ENCODE measurements at regions not wholly inside any gene's neighbourhood (a gene's known extent, or its start where the extent isn't known, plus 50 kb on each side); places are given as distances from the start of the nearest gene placed in this dataset.

DNA sequence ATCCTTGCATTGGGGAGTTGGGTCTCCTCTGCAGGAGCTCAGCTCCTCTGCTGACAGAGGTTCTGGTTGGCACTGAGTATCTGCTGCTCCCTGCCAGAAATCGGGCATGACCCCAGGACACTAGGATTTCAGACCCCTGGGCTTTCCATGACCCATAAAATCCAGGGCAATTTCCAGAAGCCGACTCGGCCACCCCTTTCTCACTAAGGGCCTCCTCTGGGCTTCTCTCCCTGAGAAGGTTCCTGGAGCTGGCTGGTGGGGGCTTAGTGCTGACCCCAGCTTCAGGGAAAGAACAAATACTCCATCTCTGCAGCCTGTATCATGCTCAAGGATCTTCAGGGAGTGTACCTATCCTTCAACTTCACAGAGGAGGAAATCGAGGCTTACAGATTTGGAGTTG lies 603.4 kb downstream of the PTPRU start:
- no peak for FAIRE-seq

DNA sequence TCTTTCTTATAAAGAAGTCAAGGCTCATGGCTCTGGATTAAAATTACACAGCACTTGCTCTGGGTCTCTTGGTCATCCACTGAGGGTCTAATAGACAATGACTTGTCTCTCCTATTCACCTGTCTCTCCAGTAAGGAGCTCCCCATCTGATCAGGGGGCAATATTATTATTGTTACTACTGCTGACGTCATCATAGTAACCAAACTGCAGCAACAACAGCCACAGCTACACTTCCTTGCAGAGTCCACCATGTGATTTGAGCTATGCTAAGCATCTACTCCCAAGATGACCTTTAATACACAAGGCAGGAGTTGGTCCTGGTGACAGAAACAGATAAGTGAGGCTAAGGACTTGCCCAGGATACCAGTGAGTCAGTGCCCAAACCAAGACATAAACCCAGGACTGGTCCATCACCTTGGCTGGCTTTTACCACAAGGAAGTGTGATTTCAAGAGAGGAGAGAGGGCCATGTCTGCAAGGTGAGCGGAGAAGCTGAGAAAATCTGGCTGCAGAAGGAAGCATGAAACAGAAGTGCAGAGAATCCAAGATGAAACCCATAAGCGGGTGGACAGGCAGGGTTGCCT lies 602.5 kb downstream of the PTPRU start:
- FAIRE-seq, result no peak

GRCh38 chr1:29836651-29837646 lies 600.6 kb downstream of the PTPRU start:
- no peak for FAIRE-seq

- FAIRE-seq, result no peak
Observed at GRCh38 chr1:29835874-29836273, 599.6 kb downstream of the PTPRU start.

DNA sequence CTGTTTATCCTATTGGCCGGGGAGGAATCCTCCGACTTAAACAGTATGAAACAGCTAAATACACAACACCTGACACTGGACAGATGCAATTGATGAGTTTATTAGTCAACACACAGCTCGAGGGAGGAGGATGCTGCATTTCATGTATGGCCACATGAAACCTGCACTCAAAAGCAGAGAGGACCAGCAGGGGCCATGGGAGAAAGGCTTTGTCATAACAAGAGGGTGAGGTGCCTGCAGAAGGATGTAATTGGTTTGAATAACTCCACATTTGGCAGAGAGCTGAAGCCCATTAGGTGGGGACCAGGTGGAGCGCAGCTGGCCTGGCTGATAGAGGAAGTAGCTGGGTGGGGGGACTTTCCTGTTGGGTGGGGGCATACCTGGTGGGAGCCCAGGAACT lies 599.1 kb downstream of the PTPRU start:
- no peak for FAIRE-seq

- FAIRE-seq, result no peak
Observed at GRCh38 chr1:29833581-29833980, 597.3 kb downstream of the PTPRU start.

DNA sequence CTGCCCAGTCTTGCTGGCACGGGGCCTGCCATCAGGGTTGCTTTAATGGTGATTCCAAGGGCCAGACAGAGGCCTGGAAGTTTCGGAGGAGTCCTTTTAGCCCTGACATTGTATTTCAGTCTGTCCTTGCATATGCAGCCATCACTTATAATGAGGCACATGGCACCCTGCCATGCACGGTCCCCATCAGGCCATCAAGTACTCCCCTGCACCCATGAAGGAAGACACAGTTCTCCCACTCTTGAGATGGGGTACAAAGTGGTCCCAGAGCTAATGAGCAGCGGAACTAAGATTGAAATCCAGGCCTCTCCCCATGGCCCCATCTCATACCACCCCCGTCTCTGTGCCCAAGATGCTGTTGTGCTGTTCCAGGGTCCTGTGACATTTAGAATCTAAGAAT lies 596.6 kb downstream of the PTPRU start:
- FAIRE-seq, result no peak

- FAIRE-seq, result no peak
Observed at GRCh38 chr1:29832471-29832870, 596.1 kb downstream of the PTPRU start.

- FAIRE-seq, result no peak
Observed at GRCh38 chr1:29831500-29832117, 595.3 kb downstream of the PTPRU start.

- no peak for FAIRE-seq
Observed at GRCh38 chr1:29830916-29831315, 594.6 kb downstream of the PTPRU start.

GRCh38 chr1:29830383-29830782 lies 594.1 kb downstream of the PTPRU start:
- FAIRE-seq, result no peak

DNA sequence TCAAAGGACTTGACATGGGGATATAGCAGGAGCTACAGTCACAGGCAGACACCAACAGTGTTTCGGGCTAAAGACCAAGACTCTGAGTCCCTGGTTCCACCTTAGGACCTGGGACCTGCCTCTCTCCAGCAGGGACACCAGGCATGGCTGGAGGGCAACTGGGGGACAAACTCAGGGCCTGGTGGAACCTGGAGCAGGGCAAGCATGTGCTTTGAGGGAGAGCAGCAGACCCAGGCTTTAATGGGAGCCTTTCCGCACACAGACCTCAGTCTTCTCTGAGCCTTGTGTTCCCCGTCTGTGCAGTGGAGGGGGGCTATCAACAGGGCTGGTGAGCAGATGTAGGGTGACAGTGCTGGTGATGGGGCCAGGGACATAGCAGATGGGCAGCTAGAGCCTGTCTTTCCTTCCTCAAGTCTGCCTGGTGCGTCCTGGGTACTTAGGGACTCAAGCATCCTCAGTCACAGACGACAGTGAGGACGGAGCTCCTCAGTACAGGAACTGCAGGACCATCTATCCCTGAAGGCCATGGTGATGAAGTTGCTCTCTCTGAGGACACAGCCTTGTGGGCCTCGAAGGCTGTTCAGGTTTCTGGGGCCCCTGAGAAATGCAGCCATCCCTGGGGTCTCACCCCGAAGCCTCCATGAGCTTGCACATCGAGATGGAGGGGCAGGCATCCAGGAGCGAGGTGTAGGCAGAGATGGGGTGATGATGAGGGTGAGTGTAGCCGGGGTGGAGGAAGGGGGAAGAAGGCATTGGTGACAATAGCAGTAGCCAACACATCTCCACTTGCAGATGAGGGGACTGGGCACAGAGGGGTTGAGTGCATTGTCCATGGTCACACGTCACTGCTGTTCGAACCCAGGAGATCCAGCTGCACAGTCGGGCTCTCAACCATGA lies 593.4 kb downstream of the PTPRU start:
- no peak for FAIRE-seq

- FAIRE-seq, result no peak
Observed at GRCh38 chr1:29828526-29829447, 592.5 kb downstream of the PTPRU start.

GRCh38 chr1:29827801-29828525 lies 591.6 kb downstream of the PTPRU start:
- no peak for FAIRE-seq

- no peak for FAIRE-seq
Observed at GRCh38 chr1:29827237-29827750, 591.0 kb downstream of the PTPRU start.

GRCh38 chr1:29826646-29827045 lies 590.3 kb downstream of the PTPRU start:
- no peak for FAIRE-seq

- no peak for FAIRE-seq
Observed at GRCh38 chr1:29825941-29826415, 589.7 kb downstream of the PTPRU start.

DNA sequence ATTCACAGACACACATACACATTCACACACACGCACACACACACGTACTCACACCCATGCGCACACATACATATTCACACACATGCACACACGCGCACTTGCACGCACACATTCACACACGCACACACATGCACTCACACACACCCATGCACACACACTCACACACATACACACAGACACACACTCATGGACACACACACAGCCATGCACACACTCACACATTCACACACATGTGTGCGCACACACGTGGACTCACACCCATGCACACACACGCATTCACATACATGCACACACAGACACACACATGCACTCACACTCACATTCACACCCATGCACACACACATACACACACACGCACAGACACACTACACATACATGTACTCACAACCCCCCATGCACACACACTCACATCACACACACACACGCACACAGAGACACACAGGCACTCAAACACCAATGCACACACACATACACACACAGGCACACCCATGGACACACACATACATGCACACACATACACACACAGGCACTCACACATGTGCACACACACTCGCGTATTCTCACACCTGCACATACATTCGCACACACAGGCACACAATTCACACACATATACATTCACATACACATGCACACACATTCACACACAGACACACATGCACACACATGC lies 589.1 kb downstream of the PTPRU start:
- no peak for FAIRE-seq

- FAIRE-seq, result no peak
Observed at GRCh38 chr1:29824511-29825273, 588.4 kb downstream of the PTPRU start.

Measured in TTC549 (cell line).